H9 (cell line): ENCODE measurements at regions not wholly inside any gene's neighbourhood (a gene's known extent, or its start where the extent isn't known, plus 50 kb on each side); places are given as distances from the start of the nearest gene placed in this dataset.
A peak's percentile ranks its signal among the peaks of the same experiment; 100 is the strongest.

ENCODE experiments used
- DNase-seq: peaks from one replicate; pipeline ENCODE4 v3.0.0-alpha.2; 2017
- H2AFZ ChIP-seq: one replicate; pipeline ENCODE4 v1.6.1; 2013; ENCODE audit warnings: mild to moderate bottlenecking, low read length, control low read depth, moderate library complexity
- H2AK5ac ChIP-seq: 2 replicates; pipeline ENCODE4 v1.6.1; 2013; ENCODE audit warnings: low read length, control low read depth, mixed read lengths; ENCODE audit not compliant: insufficient read length
- H2BK120ac ChIP-seq: one replicate; pipeline ENCODE4 v1.6.1; 2013; ENCODE audit warnings: low read depth, mild to moderate bottlenecking, low read length, control low read depth, inconsistent platforms; ENCODE audit not compliant: poor library complexity, severe bottlenecking
- H2BK12ac ChIP-seq: 2 replicates; pipeline ENCODE4 v1.6.1; 2013; ENCODE audit warnings: low read length, control low read depth, mixed read lengths, low read depth; ENCODE audit not compliant: insufficient read length
- H2BK15ac ChIP-seq: 2 replicates; pipeline ENCODE4 v1.6.1; 2013; ENCODE audit warnings: low read depth, low read length, control low read depth
- H2BK20ac ChIP-seq: one replicate; pipeline ENCODE4 v1.6.1; 2013; ENCODE audit warnings: low read depth, mild to moderate bottlenecking, low read length, control low read depth, inconsistent platforms; ENCODE audit not compliant: poor library complexity, severe bottlenecking
- H2BK5ac ChIP-seq: 2 replicates; pipeline ENCODE4 v1.6.1; 2013; ENCODE audit warnings: low read length, control low read depth, mixed read lengths; ENCODE audit not compliant: insufficient read length
- H3K14ac ChIP-seq: 2 replicates; pipeline ENCODE4 v1.6.1; 2013; ENCODE audit warnings: low read length, control low read depth; ENCODE audit not compliant: insufficient read depth
- H3K18ac ChIP-seq: 2 replicates; pipeline ENCODE4 v1.6.1; 2013; ENCODE audit warnings: low read depth, mild to moderate bottlenecking, mixed read lengths, low read length, control low read depth; ENCODE audit not compliant: insufficient read length
- H3K23ac ChIP-seq: 2 replicates; pipeline ENCODE4 v1.6.1; 2013; ENCODE audit warnings: low read length, control low read depth, mixed read lengths, low read depth; ENCODE audit not compliant: insufficient read length
- H3K23me2 ChIP-seq: 2 replicates; pipeline ENCODE4 v1.6.1; 2013; ENCODE audit warnings: low read depth, mild to moderate bottlenecking, mixed read lengths, low read length, control low read depth; ENCODE audit not compliant: insufficient read length, poor library complexity, severe bottlenecking
- H3K27ac ChIP-seq: 2 replicates; pipeline ENCODE4 v1.5.1; 2013; ENCODE audit warnings: low read length, control low read depth, mixed read lengths, low read depth; ENCODE audit not compliant: insufficient read length
- H3K27me3 ChIP-seq: 2 replicates; pipeline ENCODE4 v1.6.1; 2013; ENCODE audit warnings: low read length, control low read depth, inconsistent platforms; ENCODE audit not compliant: insufficient read depth
- H3K4ac ChIP-seq: 2 replicates; pipeline ENCODE4 v1.6.1; 2013; ENCODE audit warnings: low read depth, mild to moderate bottlenecking, control low read depth, inconsistent platforms, low read length, moderate library complexity
- H3K4me1 ChIP-seq: 2 replicates; pipeline ENCODE4 v1.6.1; 2013; ENCODE audit warnings: low read length, control low read depth, inconsistent platforms; ENCODE audit not compliant: insufficient read depth
- H3K4me2 ChIP-seq: 2 replicates; pipeline ENCODE4 v1.6.1; 2013; ENCODE audit warnings: low read length, control low read depth, mixed read lengths; ENCODE audit not compliant: insufficient read length, insufficient read depth
- H3K56ac ChIP-seq: 2 replicates; pipeline ENCODE4 v1.6.1; 2013; ENCODE audit warnings: low read depth, mild to moderate bottlenecking, mixed read lengths, low read length, control low read depth; ENCODE audit not compliant: insufficient read length
- H3K79me1 ChIP-seq: 2 replicates; pipeline ENCODE4 v1.6.1; 2013; ENCODE audit warnings: low read depth, mild to moderate bottlenecking, moderate library complexity, low read length, control low read depth, inconsistent platforms; ENCODE audit not compliant: insufficient read depth, poor library complexity, severe bottlenecking
- H3K79me2 ChIP-seq: 2 replicates; pipeline ENCODE4 v1.6.1; 2013; ENCODE audit warnings: low read length, control low read depth, inconsistent platforms; ENCODE audit not compliant: insufficient read depth
- H3K9ac ChIP-seq: 2 replicates; pipeline ENCODE4 v1.6.1; 2013; ENCODE audit warnings: low read length, control low read depth, mixed read lengths; ENCODE audit not compliant: insufficient read length; ENCODE audit errors: extremely low read depth
- H3K9me3 ChIP-seq: one replicate; pipeline ENCODE4 v1.6.1; 2013; ENCODE audit warnings: low read depth, low read length, inconsistent platforms; ENCODE audit not compliant: control insufficient read depth
- H3T11ph ChIP-seq: one replicate; pipeline ENCODE4 v1.6.1; 2013; ENCODE audit warnings: mild to moderate bottlenecking, low read length, control low read depth, inconsistent platforms
- H4K20me1 ChIP-seq: one replicate; pipeline ENCODE4 v1.6.1; 2013; ENCODE audit not compliant: control insufficient read depth, insufficient read length, insufficient read depth
- H4K5ac ChIP-seq: 2 replicates; pipeline ENCODE4 v1.6.1; 2013; ENCODE audit warnings: low read depth, mild to moderate bottlenecking, mixed read lengths, low read length, control low read depth; ENCODE audit not compliant: insufficient read length
- H4K8ac ChIP-seq: replicated peaks from 2 replicates; pipeline ENCODE4 v1.6.1; 2013; ENCODE audit warnings: low read length, control low read depth, mixed read lengths, low read depth; ENCODE audit not compliant: insufficient read length
- H4K91ac ChIP-seq: 2 replicates; pipeline ENCODE4 v1.6.1; 2013; ENCODE audit warnings: low read depth, mild to moderate bottlenecking, moderate library complexity, mixed read lengths, low read length, control low read depth; ENCODE audit not compliant: insufficient read length
- H3K27ac Mint-ChIP-seq, 3 experiments: 2 replicates in 2 of 3; 3 replicates in 1 of 3; pipeline ENCODE4 v1.8.0; 2020 to 2021; ENCODE audit warnings: mixed read lengths in 3 of 3, mild to moderate bottlenecking in 1 of 3, moderate library complexity in 1 of 3
- H3K27me3 Mint-ChIP-seq: 2 replicates; pipeline ENCODE4 v1.8.0; 2021; ENCODE audit warnings: low read depth, mild to moderate bottlenecking, moderate library complexity, mixed read lengths
- H3K36me3 Mint-ChIP-seq, 3 experiments: 2 replicates in 2 of 3; 3 replicates in 1 of 3; pipeline ENCODE4 v1.8.0; 2020 to 2021; ENCODE audit warnings: low read depth in 3 of 3, mixed read lengths in 3 of 3; ENCODE audit not compliant: insufficient read depth in 1 of 3
- H3K4me1 Mint-ChIP-seq, 2 experiments: 2 replicates each; pipeline ENCODE4 v1.8.0; 2020; ENCODE audit warnings: mixed read lengths in 2 of 2
- H3K4me3 Mint-ChIP-seq, 2 experiments: 2 replicates in 1 of 2; 3 replicates in 1 of 2; pipeline ENCODE4 v1.8.0; 2020 to 2021; ENCODE audit warnings: mild to moderate bottlenecking in 2 of 2, mixed read lengths in 2 of 2, moderate library complexity in 1 of 2
- H3K9me3 Mint-ChIP-seq, 2 experiments: 2 replicates in 1 of 2; 3 replicates in 1 of 2; pipeline ENCODE4 v1.8.0; 2020; ENCODE audit warnings: mild to moderate bottlenecking in 2 of 2, mixed read lengths in 2 of 2, moderate library complexity in 1 of 2
- CTCF ChIP-seq: fragments of 200-600 bp; sonication (generic); conservative IDR thresholded peaks from 3 replicates; pipeline ENCODE4 v1.8.0; 2021; ENCODE audit warnings: antibody characterized with exemption, mild to moderate bottlenecking
- WGBS: extraction: QIAGEN DNeasy Blood & Tissue Kit; methylation state at CpG from one replicate; pipeline ENCODE4 v1.1.7; 2013; ENCODE audit warnings: missing lambda C conversion rate, low lambda C conversion rate, mixed read lengths; ENCODE audit not compliant: insufficient read length; ENCODE audit errors: extremely low coverage; 5-methylcytosine and 5-hydroxymethylcytosine counted together

- no peaks in the 10 kb centered on the region for H3K79me2 ChIP-seq
- TF ChIP-seq CTCF = no peak
- H3K4me2 ChIP-seq = no peak overlapping the region
- H4K8ac ChIP-seq = no peak overlapping the region
- Mint-ChIP-seq H3K27me3 (no peaks in the 10 kb centered on the region), H3K4me1 (peaks cover 0 to 2% of the 10 kb centered on the region in 2 experiments; a peak in 2 of 4 replicates), H3K4me3 (no peak overlapping the region), H3K9me3 (no peaks in the 10 kb centered on the region), H3K36me3 (no peaks in the 10 kb centered on the region), H3K27ac (peak overlapping the region in 1 of 3 experiments; percentile 16; a peak in 1 of 7 replicates)
- H2BK120ac ChIP-seq = no peak overlapping the region
- H2BK5ac ChIP-seq = no peak overlapping the region
- no peaks in the 10 kb centered on the region for H3K27me3 ChIP-seq
- H3K14ac ChIP-seq = no peak overlapping the region
- H3K18ac ChIP-seq = no peak overlapping the region
- no peak overlapping the region for H2BK20ac ChIP-seq
- H3K23me2 ChIP-seq = no peaks in the 10 kb centered on the region
- H3K9ac ChIP-seq = no peak overlapping the region
- WGBS = no CpG with 5 or more reads among the region's 5 CpGs
- no peak overlapping the region for H3K27ac ChIP-seq
- H4K20me1 ChIP-seq = no peaks in the 10 kb centered on the region
- no peak overlapping the region for H3T11ph ChIP-seq
- H3K56ac ChIP-seq = no peak overlapping the region
- no peak overlapping the region for H2AK5ac ChIP-seq
- no peak overlapping the region for H2BK12ac ChIP-seq
- no peaks in the 10 kb centered on the region for H3K9me3 ChIP-seq
- H2AFZ ChIP-seq = no peak overlapping the region
- no peak overlapping the region for H2BK15ac ChIP-seq
- no peak overlapping the region for H3K23ac ChIP-seq
- no peaks in the 10 kb centered on the region for H3K79me1 ChIP-seq
- H3K4me1 ChIP-seq = no peaks in the 10 kb centered on the region
- no peak overlapping the region for H4K91ac ChIP-seq
- no peak overlapping the region for H3K4ac ChIP-seq
- H4K5ac ChIP-seq = no peak overlapping the region
- no peak for DNase-seq
Measured at GRCh38 chr18:67770520-67770919, 254.0 kb upstream of the DSEL start.
